RPMI7951 (cell line): ENCODE measurements at regions not wholly inside any gene's neighbourhood (a gene's known extent, or its start where the extent isn't known, plus 50 kb on each side); places are given as distances from the start of the nearest gene placed in this dataset.

Source experiments
- DNase-seq: peaks from one replicate; pipeline ENCODE4 v3.0.0-alpha.2; 2012; ENCODE audit warnings: low read depth

DNA sequence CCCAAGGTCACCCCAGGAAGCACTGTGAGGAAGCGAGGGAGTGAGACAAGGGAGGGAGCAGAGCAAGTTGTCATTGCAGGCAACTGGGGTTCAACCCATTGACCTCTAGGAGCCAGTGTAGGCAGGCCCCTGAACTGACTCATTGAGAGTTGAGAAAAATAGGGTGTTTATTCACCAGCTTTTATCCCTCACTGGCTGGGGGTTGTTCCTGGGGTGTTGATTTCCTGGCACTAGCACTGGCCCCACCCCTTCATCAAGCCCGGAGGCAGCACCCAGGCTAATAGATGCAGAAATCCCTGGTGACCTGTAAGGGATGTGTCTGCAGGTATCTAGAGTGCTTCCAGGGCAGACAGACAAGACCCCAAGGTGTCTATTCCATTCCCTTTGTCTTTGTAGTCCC, 183.9 kb downstream of the ARRDC4 start:
- DNase-seq: no peak

DNA sequence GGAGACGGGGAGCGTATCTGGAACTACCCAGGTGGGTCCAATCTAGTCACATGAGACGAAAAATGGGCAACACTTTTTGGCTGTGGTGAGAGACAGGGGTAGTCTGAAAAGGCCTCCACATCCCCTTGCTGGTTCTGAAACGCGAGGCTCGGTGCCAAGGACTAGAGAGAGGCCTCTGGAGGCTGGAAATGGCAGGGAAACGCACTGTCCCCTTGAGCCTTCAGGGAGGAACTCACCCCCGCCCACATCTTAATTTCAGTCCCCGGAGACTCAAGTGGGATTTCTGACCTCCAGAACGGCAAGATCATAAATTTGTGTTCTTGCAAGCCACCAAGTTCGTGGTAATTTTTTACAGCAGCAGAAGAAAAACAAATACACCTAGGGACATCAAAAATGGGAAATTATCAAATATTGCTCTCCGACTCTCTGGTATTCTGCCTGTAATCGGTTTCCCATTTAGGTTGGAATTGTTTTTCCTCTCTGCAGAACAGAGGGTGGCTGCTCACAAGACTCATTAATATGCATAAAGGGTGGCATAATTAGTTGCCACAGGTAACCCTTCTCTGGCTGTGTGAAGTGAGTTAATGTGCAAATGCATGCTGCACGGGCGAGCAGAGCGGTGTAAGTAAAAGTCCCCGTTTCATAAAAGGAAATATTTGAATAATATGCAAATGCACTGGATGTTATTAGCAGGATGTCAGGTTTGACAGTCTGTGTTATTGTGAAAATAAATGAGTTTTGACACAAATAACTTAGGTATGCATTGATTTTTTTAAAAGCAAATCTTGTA, 185.7 kb downstream of the ARRDC4 start:
- no peak for DNase-seq

DNA sequence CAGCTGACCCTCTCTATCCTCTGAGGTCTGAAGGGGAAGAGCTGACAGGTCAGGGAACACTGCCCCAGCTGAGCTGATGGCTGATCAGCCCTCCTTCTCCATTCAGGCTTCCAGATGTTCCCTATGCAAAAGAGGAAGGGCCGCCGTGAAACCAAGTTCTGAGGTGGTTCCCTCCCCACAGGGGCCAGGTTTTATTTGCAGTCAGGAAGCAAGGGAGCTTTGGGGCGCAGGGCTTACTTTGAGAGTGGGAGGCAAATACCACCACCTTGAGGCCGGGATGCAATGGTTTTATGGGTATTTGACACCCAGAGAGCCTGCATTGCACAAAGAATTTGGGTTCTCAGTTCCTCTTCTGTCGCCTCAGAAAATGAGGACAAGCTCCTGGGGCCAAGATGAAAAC, 186.9 kb downstream of the ARRDC4 start:
- no peak for DNase-seq

DNA sequence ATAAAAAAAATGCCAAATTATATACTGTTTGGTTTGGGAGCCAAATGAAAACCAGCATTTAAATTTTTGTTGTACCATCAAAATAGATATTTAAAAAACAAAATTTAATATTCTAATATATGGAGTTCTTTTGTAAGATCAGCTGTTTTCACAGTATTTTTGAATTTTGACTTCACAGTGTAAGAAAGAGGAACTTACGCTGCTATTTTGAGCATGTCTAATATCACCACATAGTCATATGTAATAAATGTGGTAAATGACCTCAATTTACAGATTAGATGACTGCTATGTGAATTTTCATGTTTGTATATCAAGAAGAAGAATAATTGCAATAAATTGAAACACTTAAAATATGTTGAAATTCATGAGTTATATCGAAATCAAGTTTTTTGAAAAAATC, 189.6 kb downstream of the ARRDC4 start:
- no peak for DNase-seq

DNA sequence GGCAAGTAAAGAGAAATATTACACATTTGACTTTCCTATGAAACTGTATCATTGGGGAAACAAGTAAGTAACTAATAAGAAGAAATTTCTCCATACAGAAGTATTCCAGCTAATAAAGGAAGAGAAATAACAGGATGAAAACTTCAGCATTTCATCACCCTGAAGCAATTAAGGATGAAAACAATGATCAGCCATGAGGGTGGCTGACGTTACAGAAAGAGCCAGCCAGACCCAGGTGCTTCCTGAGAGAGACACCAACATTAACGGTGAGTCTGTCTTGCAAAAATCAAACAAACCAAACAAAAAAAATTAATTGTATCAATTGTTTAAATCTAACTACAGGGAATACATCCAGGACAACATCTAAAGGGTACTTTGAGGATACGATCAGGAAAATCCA, 190.0 kb downstream of the ARRDC4 start:
- DNase-seq: no peak

DNA sequence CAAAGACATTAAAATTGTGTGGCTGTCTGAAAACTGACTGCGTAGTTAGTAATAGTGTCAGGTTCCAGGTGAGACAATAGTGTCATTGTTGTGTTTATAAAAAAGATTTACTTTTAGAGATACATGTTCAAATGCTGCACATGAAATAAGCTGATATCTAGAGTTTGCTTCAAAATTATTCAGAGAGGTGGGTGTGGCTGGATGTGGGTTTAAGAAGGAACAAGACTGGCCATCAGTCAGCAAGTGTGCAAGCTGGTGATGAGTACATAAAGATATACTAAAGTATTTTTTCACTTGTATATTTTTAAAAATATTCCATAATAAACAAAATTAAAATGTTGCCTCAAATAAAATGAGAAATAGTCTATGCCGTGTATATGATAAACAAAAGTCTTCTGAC, 190.6 kb downstream of the ARRDC4 start:
- DNase-seq: no peak

DNA sequence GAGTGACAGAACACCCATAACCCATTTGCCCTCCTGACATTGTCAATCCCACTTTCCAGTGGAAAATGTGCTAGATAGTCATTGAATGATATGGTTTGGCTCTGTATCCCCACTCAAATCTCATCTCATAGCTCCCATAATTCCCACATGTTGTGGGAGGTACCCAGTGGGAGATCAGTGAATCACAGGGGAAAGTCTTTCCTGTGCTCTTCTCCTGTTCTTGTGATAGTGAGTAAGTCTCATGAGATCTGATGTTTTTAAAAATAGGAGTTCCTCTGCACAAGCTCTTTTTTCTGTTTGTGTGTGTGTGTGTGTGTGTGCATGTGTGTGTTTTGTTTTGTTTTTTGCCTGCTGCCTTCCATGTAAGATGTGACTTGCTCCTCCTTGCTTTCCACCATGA, 191.7 kb downstream of the ARRDC4 start:
- DNase-seq: no peak

DNA sequence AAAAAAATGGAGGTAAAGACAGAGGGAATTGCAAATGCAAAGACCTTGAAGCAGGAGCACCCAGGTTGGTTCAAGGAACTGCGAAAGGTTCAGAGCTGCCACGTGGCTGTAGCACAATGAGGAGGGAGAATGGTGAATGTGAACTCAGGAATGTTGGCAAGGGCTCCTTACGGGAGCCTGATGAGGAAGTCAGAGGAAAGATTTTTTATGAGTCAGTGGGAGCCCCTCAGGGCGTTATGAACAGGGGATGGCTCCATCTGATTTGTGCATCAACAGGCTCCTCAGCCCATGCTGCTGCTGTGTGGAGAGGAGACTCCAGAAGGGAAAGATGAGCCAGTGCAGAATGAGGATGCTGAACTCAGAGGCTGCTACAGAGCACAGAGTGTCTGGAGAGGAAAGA, 194.4 kb downstream of the ARRDC4 start:
- peak; percentile 100 for DNase-seq

DNA sequence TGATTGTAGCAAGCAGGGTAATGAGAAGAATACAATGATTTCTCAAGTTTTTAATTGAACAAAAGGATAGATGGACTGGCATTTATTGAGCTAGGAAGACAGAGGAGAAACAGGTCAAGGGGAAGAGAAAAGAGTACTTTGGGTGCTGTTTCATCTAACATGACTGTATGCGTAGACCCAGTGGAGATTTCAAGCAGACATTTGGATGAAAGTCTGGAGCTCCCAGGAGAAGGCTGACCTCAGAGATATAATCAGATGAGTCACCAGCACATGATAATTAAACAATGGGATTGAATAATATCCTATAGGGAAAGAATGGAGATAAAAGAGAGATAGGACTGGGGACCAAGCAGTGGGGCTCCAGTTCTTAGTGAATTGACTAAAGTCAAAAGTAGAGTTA, 194.9 kb downstream of the ARRDC4 start:
- DNase-seq: peak; percentile 89

DNA sequence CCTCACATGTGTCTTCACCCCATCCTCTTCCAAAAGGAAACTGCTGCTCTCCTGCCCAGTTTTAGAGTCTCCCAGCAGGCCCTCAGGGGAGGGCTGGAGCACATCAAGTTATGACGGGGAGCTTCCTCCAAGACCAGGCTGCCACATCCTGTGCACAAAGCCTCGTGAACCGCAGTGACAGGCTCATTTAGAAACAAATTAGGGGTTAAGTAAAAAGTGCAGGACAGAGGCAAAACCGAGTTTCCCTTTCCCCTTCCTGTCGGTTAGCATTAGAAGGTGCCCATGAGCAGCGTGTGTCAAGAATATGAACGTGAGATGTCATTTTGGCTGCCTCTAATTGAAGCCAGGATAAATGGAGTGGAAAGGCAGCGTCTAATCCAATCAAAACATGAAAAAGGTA, 199.7 kb downstream of the ARRDC4 start:
- peak; percentile 97 for DNase-seq

DNA sequence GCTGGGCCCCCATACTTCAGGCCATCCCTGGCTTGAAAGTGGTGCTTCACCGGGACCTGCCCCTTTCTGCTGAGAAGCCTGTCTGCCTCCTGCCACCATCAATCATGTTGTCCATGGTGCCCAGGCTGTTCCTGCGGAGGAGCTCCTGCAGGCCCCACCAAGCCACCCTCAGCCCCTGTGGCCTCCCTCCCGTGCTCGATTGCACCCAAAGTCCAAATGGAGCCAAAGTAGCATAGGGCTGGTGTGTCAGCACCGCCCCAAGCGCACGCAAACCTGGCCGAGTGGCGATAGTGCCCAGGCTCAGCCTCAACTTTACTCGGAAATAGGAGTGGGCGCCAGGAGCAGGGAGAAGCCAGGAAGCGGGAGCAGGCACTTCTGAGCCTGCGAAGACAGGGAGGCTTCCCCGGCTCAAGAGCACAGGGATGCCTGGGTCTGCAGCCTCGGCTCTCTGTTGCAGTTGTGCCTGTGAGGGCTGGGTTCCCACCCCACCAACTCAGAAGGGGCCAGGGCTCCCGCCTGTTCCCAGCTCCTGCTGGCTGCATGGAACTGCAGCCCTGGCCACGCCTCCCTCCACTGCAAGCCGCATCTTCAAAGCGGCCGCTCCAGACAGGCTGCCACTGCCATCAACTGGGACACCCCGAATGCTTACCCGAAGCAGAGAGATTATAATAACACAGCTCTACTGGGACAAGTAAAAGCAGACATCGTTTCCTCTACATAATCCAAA, 203.0 kb downstream of the ARRDC4 start:
- DNase-seq: peak; percentile 36

DNA sequence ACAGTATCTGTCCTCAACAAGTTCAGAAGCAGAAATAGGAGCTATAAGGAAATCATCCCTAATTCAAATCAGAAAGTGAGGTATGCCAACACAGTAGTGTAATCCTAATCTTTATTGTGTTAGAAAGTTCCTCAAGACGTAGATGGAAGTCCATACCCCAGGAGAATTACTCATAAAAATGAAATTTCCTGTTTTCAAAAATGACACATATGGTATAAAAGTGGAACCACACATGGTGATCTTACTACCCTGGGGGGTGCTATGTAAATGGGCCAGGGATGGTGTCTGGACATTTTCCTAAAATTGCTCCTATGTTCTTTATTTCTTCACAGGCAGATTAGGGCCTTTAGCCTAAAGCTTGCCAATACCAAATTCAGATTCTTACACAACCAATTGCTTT, 204.1 kb downstream of the ARRDC4 start:
- DNase-seq: peak; percentile 75

DNA sequence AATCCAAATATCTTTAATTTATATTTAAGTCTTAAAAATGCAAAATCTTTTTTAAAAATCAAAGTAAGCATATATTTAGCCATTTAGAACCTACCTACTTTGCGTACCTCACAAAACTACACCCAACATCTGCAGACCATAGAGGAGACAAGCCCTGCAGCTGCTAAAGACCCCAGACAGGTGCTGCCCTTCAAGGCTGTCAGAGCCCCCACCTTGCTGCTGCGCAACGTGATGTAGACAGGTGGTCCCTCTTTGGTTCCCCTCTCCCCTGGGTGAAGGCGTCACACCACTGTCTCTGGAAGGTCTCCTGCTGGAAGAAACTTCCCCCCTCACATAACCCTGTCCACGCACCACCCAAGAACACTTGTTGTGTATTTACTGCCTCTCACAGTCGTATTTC, 204.5 kb downstream of the ARRDC4 start:
- no peak for DNase-seq

DNA sequence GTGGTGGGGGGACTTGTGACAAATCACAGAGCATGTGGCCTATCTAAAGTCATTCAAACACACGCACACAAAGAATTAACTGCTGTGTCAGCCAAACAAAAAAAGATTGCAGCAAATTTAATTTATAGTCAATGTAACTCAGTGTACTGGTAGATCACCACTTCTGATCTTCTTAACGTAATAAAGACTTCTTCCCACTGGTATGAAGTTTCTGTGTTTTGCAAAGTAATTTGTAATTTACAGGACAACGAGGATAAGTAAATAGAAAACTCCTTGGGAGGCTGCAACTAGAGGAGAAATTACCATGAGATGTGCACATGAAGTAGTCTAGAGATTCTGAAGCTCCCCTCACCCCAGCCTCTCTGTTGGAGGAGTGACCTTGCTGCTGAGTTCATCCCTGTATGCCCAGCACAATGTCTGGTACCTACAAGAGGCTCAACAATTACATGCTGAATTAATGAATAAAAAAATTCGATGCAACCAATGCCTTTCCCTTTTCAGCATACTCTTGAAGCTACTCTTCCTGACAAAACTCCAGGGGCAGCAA, 207.3 kb downstream of the ARRDC4 start:
- no peak for DNase-seq

DNA sequence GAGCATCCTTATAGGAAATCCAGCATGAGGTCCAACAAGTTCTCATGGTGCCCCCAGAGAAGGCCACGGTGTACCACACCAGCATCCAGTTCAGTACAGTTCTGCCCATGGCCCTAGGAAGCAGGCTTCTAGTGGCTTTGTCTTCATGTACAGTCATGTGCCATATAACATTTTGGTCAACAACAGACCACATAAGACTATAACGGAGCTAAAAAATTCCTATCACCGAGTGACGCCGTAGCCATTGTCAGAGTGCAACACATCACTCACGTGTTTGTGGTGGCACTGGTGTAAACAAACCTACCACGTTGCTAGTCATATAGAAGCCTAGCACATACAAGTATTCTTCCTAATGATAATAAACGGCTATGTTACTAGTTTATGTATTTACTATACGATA, 209.0 kb downstream of the ARRDC4 start:
- peak; percentile 72 for DNase-seq

DNA sequence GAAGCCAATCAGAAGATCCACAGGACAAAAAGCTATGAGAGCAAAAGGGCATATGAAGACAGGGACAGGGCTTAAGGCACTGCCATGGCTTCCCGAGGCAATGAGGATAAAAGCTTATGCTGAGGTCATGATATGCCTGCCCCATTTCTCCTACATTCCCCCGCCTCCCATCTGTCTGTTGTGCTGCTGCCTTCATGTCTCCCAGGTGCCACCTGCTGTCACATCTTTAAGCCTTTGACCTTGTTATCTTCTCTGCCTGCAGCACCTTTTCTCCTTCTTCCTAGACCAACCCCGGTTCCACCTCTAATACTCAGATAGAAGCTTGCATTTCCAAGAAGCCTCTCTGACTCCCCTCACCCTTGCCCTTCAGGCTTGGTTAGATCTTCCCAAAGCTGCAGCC, 213.8 kb downstream of the ARRDC4 start:
- peak; percentile 45 for DNase-seq

DNA sequence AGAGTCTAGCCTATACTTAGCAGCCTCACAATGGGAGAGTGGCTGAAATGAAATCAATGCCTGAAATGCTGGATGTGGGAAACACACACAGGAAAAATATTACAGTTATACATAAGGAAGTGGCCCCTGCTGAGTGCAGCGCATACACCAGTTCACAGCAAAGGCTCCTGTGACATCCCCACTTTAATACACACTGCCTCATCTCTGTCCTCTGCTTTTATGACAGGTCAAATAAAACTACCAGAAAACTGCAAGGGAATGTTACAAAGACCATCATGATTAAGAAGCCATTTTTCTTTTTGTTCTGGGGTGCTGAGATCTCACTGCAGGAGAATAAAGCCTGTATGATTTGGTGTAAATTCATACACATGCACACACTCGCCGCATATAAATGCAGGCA, 214.3 kb downstream of the ARRDC4 start:
- no peak for DNase-seq

DNA sequence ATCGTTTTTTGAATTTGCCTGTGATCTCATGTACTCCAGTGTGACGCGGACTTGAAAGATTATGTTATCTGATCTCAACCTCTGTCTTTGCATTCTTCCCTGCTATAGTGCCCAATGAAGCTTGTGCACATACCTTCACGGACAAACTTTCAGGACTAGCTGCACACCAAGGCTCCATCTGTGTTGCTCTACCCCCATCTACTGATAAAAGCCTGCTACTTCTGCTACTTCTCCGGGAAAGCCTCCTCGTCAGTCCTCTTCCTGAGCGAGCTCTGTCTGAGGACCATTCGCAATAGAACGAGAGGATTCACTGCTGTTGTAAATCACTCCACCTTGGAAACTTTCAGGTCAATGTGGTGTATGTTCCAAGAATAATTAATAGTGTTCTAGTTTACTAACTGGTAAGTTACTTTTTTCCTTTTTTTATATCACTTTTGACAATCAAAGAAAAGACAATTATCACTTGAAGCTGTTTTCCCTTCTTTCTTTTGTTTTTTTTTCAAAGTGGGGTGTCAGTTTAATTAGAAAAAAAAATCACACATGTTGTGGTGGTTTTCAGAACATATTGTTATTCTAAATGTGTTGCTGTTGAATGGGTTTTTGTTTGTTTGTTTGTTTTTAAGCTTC, 217.6 kb downstream of the ARRDC4 start:
- DNase-seq: peak; percentile 81

DNA sequence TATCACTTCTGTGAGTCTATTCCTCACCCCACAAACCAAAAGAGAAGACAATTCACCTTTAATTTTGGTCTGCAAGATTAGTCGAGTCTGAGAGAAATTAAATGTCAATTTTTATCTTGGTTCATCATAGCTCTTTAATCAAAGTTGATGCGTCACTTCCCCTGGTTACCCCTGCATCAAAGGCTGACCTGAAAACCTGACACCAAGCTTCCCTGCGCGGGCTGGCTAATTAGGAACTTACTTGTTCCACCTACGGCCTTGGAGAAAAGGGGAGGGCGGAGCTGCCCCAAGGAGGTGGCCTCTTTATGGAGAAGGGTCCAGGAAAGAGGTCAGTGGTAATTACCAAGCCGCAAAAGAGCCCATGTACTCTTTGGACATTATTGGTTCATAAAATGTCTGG, 218.4 kb downstream of the ARRDC4 start:
- no peak for DNase-seq

DNA sequence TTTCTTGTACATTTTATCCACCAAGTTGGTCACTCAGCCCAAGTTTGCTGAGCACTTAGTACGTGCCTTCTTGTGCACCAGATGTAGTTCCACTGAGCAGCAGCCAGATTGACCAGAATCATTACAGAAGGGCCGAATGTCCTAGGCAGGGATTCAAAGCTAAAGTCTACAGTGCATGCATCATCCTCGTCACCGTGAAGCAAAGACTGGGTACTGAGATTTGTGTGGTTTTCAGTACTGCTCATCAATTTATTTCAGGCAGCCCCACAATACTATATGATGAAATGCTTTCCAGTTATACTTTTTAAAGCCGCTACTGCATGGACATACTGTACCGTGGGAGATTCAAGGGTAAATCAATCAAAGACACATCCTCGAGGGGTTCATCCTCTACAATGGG, 227.0 kb downstream of the ARRDC4 start:
- no peak for DNase-seq

DNA sequence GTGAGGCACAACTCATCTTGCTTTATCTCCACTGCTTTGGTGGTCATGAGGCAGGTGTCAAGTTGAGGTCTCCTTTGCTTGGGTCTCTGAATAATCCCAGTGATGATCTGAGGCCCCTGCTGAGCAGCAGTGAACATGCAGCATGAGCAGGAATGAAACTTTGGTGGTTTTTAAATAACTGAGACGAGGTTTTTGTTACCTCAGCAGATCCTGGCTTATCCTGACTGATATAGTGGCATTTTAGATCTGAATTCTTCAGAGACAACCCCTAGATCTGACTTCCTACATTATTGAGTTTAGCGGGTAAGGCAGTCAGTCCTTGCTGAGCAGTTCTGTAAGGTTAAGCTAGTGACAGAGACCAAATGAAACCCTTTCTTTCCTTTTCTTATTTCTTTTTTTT, 230.4 kb downstream of the ARRDC4 start:
- DNase-seq: no peak

DNA sequence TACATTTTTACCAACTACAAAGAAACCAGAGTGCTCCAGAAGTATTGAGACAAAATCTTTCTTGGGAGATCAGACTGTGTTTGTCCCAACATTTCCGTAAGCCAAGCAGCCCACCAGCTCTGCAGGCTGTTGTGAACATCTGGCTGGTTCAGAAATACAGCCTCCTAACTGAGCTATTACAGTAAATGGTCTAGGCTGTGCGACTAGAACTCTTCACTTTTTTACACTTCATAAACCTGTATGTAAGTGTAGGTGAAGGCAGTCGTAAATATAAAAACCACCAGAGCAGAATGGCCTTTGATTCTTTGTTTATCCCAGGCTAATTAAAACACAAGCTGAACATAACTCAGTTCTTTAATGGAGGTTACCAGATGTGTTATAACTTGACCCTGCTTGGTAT, 235.3 kb downstream of the ARRDC4 start:
- DNase-seq: no peak

DNA sequence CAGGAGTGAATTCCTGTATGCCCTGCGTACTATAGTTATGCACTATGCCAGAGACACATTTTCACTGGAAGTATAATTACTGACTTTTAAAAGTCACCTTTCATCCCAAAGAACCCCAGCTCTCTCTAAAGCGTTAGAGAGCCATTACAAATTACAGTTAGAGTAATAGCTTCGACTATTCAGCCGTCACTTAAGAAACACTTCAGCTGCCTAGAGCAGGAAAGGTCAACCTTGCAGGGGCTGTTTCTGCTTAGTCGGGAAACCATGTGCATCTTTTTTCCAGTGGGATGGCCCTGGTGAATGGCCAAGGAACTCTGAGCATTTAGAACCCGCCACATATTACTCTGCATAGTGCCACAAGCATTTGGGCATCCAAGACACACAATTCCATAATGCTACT, 235.9 kb downstream of the ARRDC4 start:
- DNase-seq: no peak
